GM23338 (cell line): ENCODE measurements at regions not wholly inside any gene's neighbourhood (a gene's known extent, or its start where the extent isn't known, plus 50 kb on each side); places are given as distances from the start of the nearest gene placed in this dataset.

Source experiments
- EZH2phosphoT487 ChIP-seq: fragments of 200-600 bp; sonication (generic); IDR thresholded peaks from one replicate; pipeline ENCODE4 v1.8.1; 2018; ENCODE audit warnings: antibody characterized with exemption; ENCODE audit not compliant: unreplicated experiment
- JUNB ChIP-seq: IDR thresholded peaks from one replicate; pipeline ENCODE4 v1.6.1; 2016; ENCODE audit warnings: antibody characterized with exemption; ENCODE audit not compliant: unreplicated experiment
- POLR2AphosphoS5 ChIP-seq: IDR thresholded peaks from 2 replicates; pipeline ENCODE4 v1.6.1; 2016; ENCODE audit warnings: antibody characterized with exemption, low read depth
- ZNF114 ChIP-seq: fragments of 250-450 bp; sonication (Bioruptor Pico); IDR thresholded peaks from 2 replicates; pipeline ENCODE4 v1.5.0; 2020; ENCODE audit warnings: mild to moderate bottlenecking, moderate library complexity
- TF ChIP-seq, protein P1 (sequence below), 2 experiments: fragments of 200-600 bp in 1 of 2; sonication (generic) in 1 of 2; conservative IDR thresholded peaks; 2 replicates each; pipeline versions ENCODE4 v1.5.1 to v1.6.1; 2016 to 2017; ENCODE audit warnings: antibody characterized with exemption in 2 of 2, low read depth in 2 of 2, mild to moderate bottlenecking in 2 of 2, moderate library complexity in 1 of 2

DNA sequence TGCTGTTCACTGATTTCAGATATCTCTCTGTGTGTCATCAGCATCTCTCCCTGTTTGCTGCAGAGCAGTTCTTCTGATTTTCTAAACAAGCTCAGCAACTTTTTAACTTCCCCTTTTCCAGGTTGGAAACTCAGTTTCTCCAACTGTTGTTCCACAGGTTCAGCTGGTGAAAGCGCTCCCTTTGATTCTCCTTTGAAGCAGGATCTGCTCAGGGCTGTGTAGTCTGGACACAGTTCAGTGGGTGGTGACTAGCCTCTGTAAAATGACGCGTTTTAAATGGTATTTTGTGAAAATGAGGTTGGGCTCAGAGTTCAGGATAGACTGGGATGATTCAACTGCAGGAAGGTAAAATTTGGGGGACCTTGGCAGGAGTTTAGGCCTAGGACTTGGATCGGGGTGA lies 106.3 kb downstream of the TRIM43 start:
- TF ChIP-seq POLR2AphosphoS5: no peak
- TF ChIP-seq, protein P1, sequence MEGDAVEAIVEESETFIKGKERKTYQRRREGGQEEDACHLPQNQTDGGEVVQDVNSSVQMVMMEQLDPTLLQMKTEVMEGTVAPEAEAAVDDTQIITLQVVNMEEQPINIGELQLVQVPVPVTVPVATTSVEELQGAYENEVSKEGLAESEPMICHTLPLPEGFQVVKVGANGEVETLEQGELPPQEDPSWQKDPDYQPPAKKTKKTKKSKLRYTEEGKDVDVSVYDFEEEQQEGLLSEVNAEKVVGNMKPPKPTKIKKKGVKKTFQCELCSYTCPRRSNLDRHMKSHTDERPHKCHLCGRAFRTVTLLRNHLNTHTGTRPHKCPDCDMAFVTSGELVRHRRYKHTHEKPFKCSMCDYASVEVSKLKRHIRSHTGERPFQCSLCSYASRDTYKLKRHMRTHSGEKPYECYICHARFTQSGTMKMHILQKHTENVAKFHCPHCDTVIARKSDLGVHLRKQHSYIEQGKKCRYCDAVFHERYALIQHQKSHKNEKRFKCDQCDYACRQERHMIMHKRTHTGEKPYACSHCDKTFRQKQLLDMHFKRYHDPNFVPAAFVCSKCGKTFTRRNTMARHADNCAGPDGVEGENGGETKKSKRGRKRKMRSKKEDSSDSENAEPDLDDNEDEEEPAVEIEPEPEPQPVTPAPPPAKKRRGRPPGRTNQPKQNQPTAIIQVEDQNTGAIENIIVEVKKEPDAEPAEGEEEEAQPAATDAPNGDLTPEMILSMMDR (conservative IDR thresholded peaks at IDR 0.05; ENCODE audit: low read depth in 2 of 2): no peak
- TF ChIP-seq ZNF114: no peak
- TF ChIP-seq JUNB: no peak
- TF ChIP-seq EZH2phosphoT487: no peak
